HFFc6 (cell line): ENCODE measurements at regions not wholly inside any gene's neighbourhood (a gene's known extent, or its start where the extent isn't known, plus 50 kb on each side); places are given as distances from the start of the nearest gene placed in this dataset.

Experiments used
- DNase-seq: peaks from one replicate; pipeline ENCODE4 v3.0.0-alpha.2; 2018
- H3K27ac Mint-ChIP-seq: 2 replicates; pipeline ENCODE4 v1.8.0; 2020; ENCODE audit warnings: mild to moderate bottlenecking, mixed read lengths
- H3K27me3 Mint-ChIP-seq: 2 replicates; pipeline ENCODE4 v1.8.0; 2021; ENCODE audit warnings: mild to moderate bottlenecking, moderate library complexity, mixed read lengths; ENCODE audit not compliant: insufficient read depth
- H3K36me3 Mint-ChIP-seq: 2 replicates; pipeline ENCODE4 v1.8.0; 2021; ENCODE audit warnings: low read depth, mixed read lengths
- H3K4me1 Mint-ChIP-seq: 2 replicates; pipeline ENCODE4 v1.8.0; 2020; ENCODE audit warnings: low read depth, mixed read lengths
- H3K4me3 Mint-ChIP-seq: 2 replicates; pipeline ENCODE4 v1.8.0; 2020; ENCODE audit warnings: mild to moderate bottlenecking, moderate library complexity, mixed read lengths
- H3K9me3 Mint-ChIP-seq: 2 replicates; pipeline ENCODE4 v1.8.0; 2020; ENCODE audit warnings: mild to moderate bottlenecking, mixed read lengths
- CTCF ChIP-seq: fragments of 200-600 bp; sonication (generic); IDR thresholded peaks from 2 replicates; pipeline ENCODE4 v1.5.0; 2021; ENCODE audit warnings: antibody characterized with exemption, mild to moderate bottlenecking

- Mint-ChIP-seq H3K4me3 (no peak overlapping the region), H3K4me1 (no peaks in the 10 kb centered on the region), H3K27me3 (peaks cover 21% of the 10 kb centered on the region), H3K36me3 (no peaks in the 10 kb centered on the region), H3K9me3 (no peaks in the 10 kb centered on the region), H3K27ac (no peak overlapping the region)
- DNase-seq, result peak; percentile 16
- TF ChIP-seq CTCF, result no peak
Observed at GRCh38 chr15:69973102-69973714, 124.5 kb downstream of the TLE3 start.

GRCh38 chr15:69973880-69974279, 123.8 kb downstream of the TLE3 start:
- H3K27me3 Mint-ChIP-seq, result peaks cover 21% of the 10 kb centered on the region

GRCh38 chr15:69974321-69974720, 123.4 kb downstream of the TLE3 start:
- peaks cover 22% of the 10 kb centered on the region for H3K27me3 Mint-ChIP-seq
- no peak for DNase-seq
- no peak overlapping the region for H3K4me3 Mint-ChIP-seq
- no peaks in the 10 kb centered on the region for H3K4me1 Mint-ChIP-seq
- H3K36me3 Mint-ChIP-seq, result no peaks in the 10 kb centered on the region
- H3K9me3 Mint-ChIP-seq, result no peaks in the 10 kb centered on the region
- no peak overlapping the region for H3K27ac Mint-ChIP-seq
- TF ChIP-seq CTCF, result no peak

More at GRCh38 chr15:69973880-69974279, 123.8 kb downstream of the TLE3 start:
- no peak overlapping the region for H3K27ac Mint-ChIP-seq
- H3K4me3 Mint-ChIP-seq, result no peak overlapping the region
- no peaks in the 10 kb centered on the region for H3K4me1 Mint-ChIP-seq
- no peaks in the 10 kb centered on the region for H3K9me3 Mint-ChIP-seq
- TF ChIP-seq CTCF, result no peak
- no peak for DNase-seq
- no peaks in the 10 kb centered on the region for H3K36me3 Mint-ChIP-seq

- no peaks in the 10 kb centered on the region for H3K4me1 Mint-ChIP-seq
- no peaks in the 10 kb centered on the region for H3K9me3 Mint-ChIP-seq
- DNase-seq, result peak; percentile 12
- no peak overlapping the region for H3K27ac Mint-ChIP-seq
- no peak for TF ChIP-seq CTCF
- no peak overlapping the region for H3K4me3 Mint-ChIP-seq
- no peaks in the 10 kb centered on the region for H3K36me3 Mint-ChIP-seq
- H3K27me3 Mint-ChIP-seq, result peaks cover 37% of the 10 kb centered on the region
Observed at GRCh38 chr15:69976366-69976994, 121.2 kb downstream of the TLE3 start.

GRCh38 chr15:69978603-69979002, 119.1 kb downstream of the TLE3 start:
- H3K36me3 Mint-ChIP-seq, result no peaks in the 10 kb centered on the region
- no peak overlapping the region for H3K27ac Mint-ChIP-seq
- no peak for TF ChIP-seq CTCF
- no peak for DNase-seq
- H3K9me3 Mint-ChIP-seq, result no peaks in the 10 kb centered on the region
- no peak overlapping the region for H3K4me3 Mint-ChIP-seq
- peaks cover 34% of the 10 kb centered on the region for H3K27me3 Mint-ChIP-seq
- peaks cover 3% of the 10 kb centered on the region for H3K4me1 Mint-ChIP-seq
